ENCODE measurements at regions not wholly inside any gene's neighbourhood (a gene's known extent, or its start where the extent isn't known, plus 50 kb on each side); places are given as distances from the start of the nearest gene placed in this dataset.
A peak's percentile ranks its signal among the peaks of the same experiment; 100 is the strongest.

GRCh38 chr2:66324356-66324755 is 110.6 kb upstream of the MEIS1 start:
- no peaks in the 10 kb centered on the region for H3K9me3 Mint-ChIP-seq (ENCODE audit: unreplicated experiment)
- peaks cover 11% of the 10 kb centered on the region for H3K27me3 Mint-ChIP-seq (ENCODE audit: insufficient read depth, unreplicated experiment)
- no peak for TF ChIP-seq CTCF (IDR thresholded peaks at IDR 0.05; ENCODE audit: unreplicated experiment)
- POLR2A ChIA-PET, result interaction anchor here (0.9 kb wide), 1 partner anchor 10 kb away, joined by 3 read pairs; no protein-coding TSS in a partner anchor
- H3K4me3 Mint-ChIP-seq (ENCODE audit: unreplicated experiment), result no peak overlapping the region
- H3K27ac Mint-ChIP-seq (ENCODE audit: low read depth, unreplicated experiment), result no peak overlapping the region
- no peak for DNase-seq (ENCODE audit: unreplicated experiment)
- no peaks in the 10 kb centered on the region for H3K4me1 Mint-ChIP-seq (ENCODE audit: insufficient read depth, unreplicated experiment)
- CTCF ChIA-PET, result interaction anchor here (1.0 kb wide), 1 partner anchor 9 kb away, joined by 3 read pairs; no protein-coding TSS in a partner anchor
- intact Hi-C loops (cut with micrococcal nuclease), result no loop called here
- no peaks in the 10 kb centered on the region for H3K36me3 Mint-ChIP-seq (ENCODE audit: insufficient read depth, unreplicated experiment)
- BruUV-seq (replicated peaks), result no TSS peak

GRCh38 chr2:66323406-66323805 is 111.5 kb upstream of the MEIS1 start:
- DNase-seq (ENCODE audit: unreplicated experiment), result no peak
- ChIA-PET CTCF (no interaction called here), POLR2A (no interaction called here)
- Mint-ChIP-seq H3K4me1 (ENCODE audit: insufficient read depth, unreplicated experiment) (no peaks in the 10 kb centered on the region), H3K27me3 (ENCODE audit: insufficient read depth, unreplicated experiment) (peaks cover 11% of the 10 kb centered on the region), H3K4me3 (ENCODE audit: unreplicated experiment) (no peak overlapping the region), H3K9me3 (ENCODE audit: unreplicated experiment) (no peaks in the 10 kb centered on the region), H3K27ac (ENCODE audit: low read depth, unreplicated experiment) (no peak overlapping the region), H3K36me3 (ENCODE audit: insufficient read depth, unreplicated experiment) (no peaks in the 10 kb centered on the region)
- intact Hi-C loops (cut with micrococcal nuclease), result no loop called here
- BruUV-seq (replicated peaks), result no TSS peak
- TF ChIP-seq CTCF (IDR thresholded peaks at IDR 0.05; ENCODE audit: unreplicated experiment), result no peak

GRCh38 chr2:66322506-66323260 is 112.2 kb upstream of the MEIS1 start:
- no peaks in the 10 kb centered on the region for H3K4me1 Mint-ChIP-seq (ENCODE audit: insufficient read depth, unreplicated experiment)
- ChIA-PET POLR2A (no interaction called here), CTCF (no interaction called here)
- H3K27ac Mint-ChIP-seq (ENCODE audit: low read depth, unreplicated experiment), result no peak overlapping the region
- H3K36me3 Mint-ChIP-seq (ENCODE audit: insufficient read depth, unreplicated experiment), result no peaks in the 10 kb centered on the region
- no TSS peak for BruUV-seq (replicated peaks)
- TF ChIP-seq CTCF (IDR thresholded peaks at IDR 0.05; ENCODE audit: unreplicated experiment), result no peak
- DNase-seq (ENCODE audit: unreplicated experiment), result no peak
- no peak overlapping the region for H3K4me3 Mint-ChIP-seq (ENCODE audit: unreplicated experiment)
- intact Hi-C loops (cut with micrococcal nuclease), result no loop called here
- H3K27me3 Mint-ChIP-seq (ENCODE audit: insufficient read depth, unreplicated experiment), result peaks cover 11% of the 10 kb centered on the region
- H3K9me3 Mint-ChIP-seq (ENCODE audit: unreplicated experiment), result no peaks in the 10 kb centered on the region

GRCh38 chr2:66318009-66318561 is 116.8 kb upstream of the MEIS1 start:
- Mint-ChIP-seq H3K36me3 (ENCODE audit: insufficient read depth, unreplicated experiment) (no peaks in the 10 kb centered on the region), H3K27me3 (ENCODE audit: insufficient read depth, unreplicated experiment) (peaks cover 11% of the 10 kb centered on the region), H3K4me3 (ENCODE audit: unreplicated experiment) (no peak overlapping the region), H3K4me1 (ENCODE audit: insufficient read depth, unreplicated experiment) (no peaks in the 10 kb centered on the region), H3K9me3 (ENCODE audit: unreplicated experiment) (no peaks in the 10 kb centered on the region), H3K27ac (ENCODE audit: low read depth, unreplicated experiment) (peak overlapping the region; percentile 31)
- TF ChIP-seq CTCF (IDR thresholded peaks at IDR 0.05; ENCODE audit: unreplicated experiment), result no peak
- BruUV-seq (replicated peaks), result no TSS peak
- ChIA-PET POLR2A (no interaction called here), CTCF (no interaction called here)
- DNase-seq (ENCODE audit: unreplicated experiment), result no peak
- intact Hi-C loops (cut with micrococcal nuclease), result no loop called here

Data from MCF 10A (cell line).